Occipital lobe (tissue), 1 donor: ENCODE measurements at regions not wholly inside any gene's neighbourhood (a gene's known extent, or its start where the extent isn't known, plus 50 kb on each side); places are given as distances from the start of the nearest gene placed in this dataset.
"Not testable (repeated sequence)": the region's sequence is repeated elsewhere in the genome, so short reads cannot be mapped to it uniquely, and the experiment has no call there.

ENCODE experiments used
- DNase-seq: peaks from one replicate; lab custom pipeline; 2025; lab: John Stamatoyannopoulos, UW

- DNase-seq: no peak
These were observed 1293.5 kb upstream of the CHAC2 start for GRCh38 chr2:52474091-52474490.

- no peak for DNase-seq
These were observed 1294.1 kb upstream of the CHAC2 start for GRCh38 chr2:52473526-52473925.

GRCh38 chr2:52470457-52470856 is 1297.1 kb upstream of the CHAC2 start:
- not testable (repeated sequence) for DNase-seq

- no peak for DNase-seq
These were observed 1300.4 kb upstream of the CHAC2 start for GRCh38 chr2:52467189-52467588.

DNA sequence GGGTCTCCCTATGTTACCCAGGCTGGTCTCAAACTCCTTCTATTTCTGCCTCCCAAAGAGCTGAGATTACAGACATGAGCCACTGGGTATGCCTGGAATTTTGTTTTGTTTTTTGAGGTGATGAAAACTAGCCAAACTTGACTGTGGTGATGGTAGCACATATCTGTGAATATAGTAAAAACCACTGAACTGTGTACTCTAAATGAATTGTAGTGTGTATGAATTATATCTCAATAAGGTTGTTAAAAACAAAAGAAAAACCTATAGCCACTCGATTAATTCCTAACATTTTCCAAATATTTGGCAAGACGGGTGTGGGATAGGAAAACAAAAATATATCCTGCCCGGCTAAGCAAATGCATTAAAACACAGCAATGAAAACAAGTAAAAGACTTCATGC is 1302.3 kb upstream of the CHAC2 start:
- no peak for DNase-seq

GRCh38 chr2:52463457-52463856 is 1304.1 kb upstream of the CHAC2 start:
- DNase-seq: no peak

GRCh38 chr2:52456561-52457377 is 1310.8 kb upstream of the CHAC2 start:
- no peak for DNase-seq

DNA sequence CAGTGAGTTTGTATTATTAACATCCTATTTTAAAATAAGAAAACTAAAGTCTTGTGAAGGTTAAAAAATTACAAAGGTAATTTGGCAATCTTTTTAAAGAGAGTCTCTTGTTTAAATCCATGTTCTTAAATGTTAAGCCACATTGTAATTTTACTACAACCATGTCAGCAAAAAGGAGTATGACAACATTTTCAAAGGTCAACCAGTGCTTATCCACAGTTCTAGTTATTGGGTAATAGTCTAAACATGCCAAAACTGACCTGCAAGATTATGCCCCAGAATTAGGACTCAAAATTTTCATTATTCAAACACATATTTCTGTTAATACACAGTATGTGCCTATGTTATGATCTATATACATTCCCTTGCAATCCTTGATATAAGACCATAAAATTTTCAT is 1312.6 kb upstream of the CHAC2 start:
- no peak for DNase-seq

DNA sequence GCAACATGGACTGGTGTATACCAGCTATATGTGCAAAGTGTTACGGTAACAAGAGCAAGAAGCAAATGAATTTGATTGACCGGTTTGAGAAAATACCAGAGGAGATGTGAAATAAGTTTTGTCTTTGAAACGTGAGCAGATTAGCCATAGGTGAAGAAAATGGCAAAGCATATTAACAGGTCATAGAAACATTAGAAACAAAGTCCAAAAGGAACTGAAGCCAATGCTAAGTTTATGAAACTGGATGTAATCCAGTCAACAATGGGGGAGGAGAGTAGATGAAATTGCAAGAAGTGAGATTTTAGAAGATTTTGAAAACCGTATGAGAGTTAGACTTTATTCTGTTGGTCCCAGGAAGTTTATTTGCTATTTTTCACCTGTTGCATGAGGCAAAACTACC is 1315.4 kb upstream of the CHAC2 start:
- DNase-seq: no peak

- no peak for DNase-seq
These were observed 1321.9 kb upstream of the CHAC2 start for GRCh38 chr2:52445686-52446085.

DNA sequence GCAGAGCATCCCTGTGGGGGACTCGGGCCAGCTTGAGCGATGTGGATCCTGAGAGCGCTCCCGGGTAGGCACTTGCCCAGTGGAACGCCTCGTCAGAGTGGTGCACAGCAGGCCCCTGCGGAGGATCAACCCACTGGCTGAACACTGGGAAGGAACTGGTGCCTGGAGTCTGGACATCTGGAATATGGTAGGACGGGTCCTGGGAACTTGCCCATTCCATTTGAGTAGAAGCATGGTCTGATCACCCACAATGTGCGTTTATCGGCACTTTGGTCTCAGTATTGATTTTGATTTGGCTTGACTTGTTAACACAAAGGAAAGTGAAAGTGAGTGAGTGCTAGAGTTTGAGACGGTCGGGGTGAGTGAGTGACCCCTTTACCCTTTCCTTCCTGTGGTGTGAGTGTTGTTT is 1336.2 kb upstream of the CHAC2 start:
- DNase-seq: no peak

- DNase-seq: no peak
These were observed 1337.9 kb upstream of the CHAC2 start for GRCh38 chr2:52429740-52430139.

GRCh38 chr2:52429171-52429570 is 1338.4 kb upstream of the CHAC2 start:
- no peak for DNase-seq

DNA sequence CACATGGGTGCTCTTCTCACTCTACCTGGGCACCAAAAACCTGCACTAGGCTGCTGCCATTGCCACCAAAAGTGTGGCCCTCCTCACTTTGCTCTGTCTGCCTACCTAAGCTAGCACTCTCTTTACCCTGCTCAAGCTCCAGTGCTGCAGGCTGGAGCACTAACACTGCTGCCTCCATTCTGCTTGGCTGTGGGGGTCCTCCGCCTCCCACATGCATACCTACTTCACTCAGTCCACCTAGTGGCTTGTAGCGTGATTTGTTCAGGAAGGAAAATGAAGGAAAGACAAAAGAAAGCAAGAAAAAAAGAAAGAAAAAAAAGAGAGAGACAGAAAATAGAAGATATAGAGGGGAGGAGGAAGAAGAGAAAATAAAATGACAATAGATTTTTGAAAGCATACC is 1339.4 kb upstream of the CHAC2 start:
- no peak for DNase-seq

DNA sequence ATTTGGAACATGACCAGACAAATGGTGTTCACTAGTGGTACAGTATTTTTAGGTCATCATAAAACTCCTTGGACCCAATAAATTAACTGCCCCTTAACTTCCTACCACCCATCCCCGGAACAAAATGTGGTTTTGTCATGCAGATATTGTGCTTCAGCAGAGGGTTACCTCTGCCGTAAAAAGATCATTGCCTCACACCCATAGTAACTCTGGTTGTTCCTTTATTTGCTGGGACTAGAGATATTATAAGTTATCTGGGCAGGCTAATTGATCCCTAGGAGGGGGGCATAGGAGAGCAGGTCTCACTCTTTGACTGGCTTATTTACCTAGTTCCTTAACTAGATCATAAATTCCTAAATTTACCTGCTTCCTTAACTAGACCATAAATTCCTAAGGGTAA is 1343.9 kb upstream of the CHAC2 start:
- DNase-seq: no peak

DNA sequence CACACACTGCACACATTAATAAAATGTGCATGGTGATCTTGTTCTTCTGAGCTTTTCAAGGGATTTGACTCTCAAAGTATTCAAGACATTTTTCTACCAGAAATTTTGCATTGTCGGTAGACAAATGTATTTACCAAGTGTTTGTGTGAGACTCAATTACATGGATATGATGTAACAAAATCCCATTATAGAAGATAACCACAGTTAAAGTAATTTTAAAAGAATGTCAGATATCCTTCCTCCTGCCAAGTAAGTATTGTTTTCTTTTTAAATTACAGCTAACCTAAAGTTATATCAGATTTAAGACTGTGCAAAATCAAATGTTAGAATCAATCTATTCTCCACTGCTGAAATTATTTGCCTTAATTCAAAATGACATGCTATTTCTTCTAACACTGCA is 1344.5 kb upstream of the CHAC2 start:
- no peak for DNase-seq

GRCh38 chr2:52416340-52416739 is 1351.3 kb upstream of the CHAC2 start:
- no peak for DNase-seq

DNA sequence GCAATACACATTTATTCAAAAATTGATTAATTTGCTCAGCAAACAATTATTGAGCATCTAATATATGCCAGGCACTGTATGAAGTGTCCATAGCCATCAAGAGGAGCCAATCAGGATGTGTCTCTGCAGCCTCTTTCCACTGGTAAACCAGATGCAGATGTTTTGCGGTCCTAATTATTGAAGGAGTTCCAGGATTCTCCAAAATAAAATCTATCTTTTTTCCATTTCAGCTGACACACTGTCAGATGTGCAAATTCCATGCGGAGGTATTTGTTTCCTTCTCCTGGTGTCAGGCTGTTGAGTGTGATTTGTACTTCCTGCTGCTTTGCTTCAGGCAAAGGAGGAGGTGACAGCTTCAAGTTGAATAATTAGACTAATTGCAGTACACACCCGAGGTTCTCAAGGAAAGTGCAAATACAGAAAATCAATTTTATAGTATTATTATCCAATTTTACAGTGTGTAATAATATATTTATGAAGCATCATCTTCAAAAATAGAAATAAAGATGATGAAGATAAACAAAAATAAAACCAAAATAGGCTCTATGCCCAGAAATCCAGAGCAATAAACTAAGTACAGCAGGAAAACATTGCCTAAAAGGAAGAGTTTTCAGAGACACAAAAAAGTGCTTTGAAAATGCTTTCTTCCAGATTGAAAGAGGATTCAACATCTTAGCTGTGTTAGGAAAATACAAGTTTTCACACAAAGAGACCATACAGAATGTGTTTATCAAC is 1352.9 kb upstream of the CHAC2 start:
- DNase-seq: no peak

- DNase-seq: not testable (repeated sequence)
These were observed 1358.1 kb upstream of the CHAC2 start for GRCh38 chr2:52409308-52410118.

DNA sequence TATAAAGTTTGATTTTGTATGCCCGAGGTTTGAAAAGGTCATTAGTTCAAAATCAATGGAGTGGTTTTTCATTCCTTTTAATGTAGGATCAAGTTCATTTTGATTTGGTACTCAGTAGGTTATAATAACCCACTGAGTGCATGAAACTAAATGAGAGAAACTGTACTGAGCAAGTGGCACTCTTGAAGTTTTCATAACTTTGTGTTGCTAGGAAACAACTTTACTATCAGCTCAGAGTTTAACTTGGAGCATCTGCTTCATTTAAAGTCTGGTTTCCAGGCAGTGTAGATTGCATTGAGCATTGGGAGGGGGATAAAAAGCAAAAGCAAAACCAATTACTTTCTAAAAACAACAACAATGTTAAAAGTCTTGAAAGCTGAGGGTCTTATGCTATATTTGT is 1361.6 kb upstream of the CHAC2 start:
- DNase-seq: no peak

- DNase-seq: no peak
These were observed 1362.7 kb upstream of the CHAC2 start for GRCh38 chr2:52404866-52405265.

- no peak for DNase-seq
These were observed 1363.6 kb upstream of the CHAC2 start for GRCh38 chr2:52404046-52404445.
